GM19468 (cell line): ENCODE measurements at regions not wholly inside any gene's neighbourhood (a gene's known extent, or its start where the extent isn't known, plus 50 kb on each side); places are given as distances from the start of the nearest gene placed in this dataset.

Experiments
- ATAC-seq: cut with Tn5 transposase; IDR thresholded peaks from one replicate; pipeline ENCODE4 v1.9.1; 2021; ENCODE audit warnings: mild to moderate bottlenecking, moderate library complexity, moderate number of reproducible peaks; ENCODE audit not compliant: unreplicated experiment; ENCODE audit errors: extremely low read depth

DNA sequence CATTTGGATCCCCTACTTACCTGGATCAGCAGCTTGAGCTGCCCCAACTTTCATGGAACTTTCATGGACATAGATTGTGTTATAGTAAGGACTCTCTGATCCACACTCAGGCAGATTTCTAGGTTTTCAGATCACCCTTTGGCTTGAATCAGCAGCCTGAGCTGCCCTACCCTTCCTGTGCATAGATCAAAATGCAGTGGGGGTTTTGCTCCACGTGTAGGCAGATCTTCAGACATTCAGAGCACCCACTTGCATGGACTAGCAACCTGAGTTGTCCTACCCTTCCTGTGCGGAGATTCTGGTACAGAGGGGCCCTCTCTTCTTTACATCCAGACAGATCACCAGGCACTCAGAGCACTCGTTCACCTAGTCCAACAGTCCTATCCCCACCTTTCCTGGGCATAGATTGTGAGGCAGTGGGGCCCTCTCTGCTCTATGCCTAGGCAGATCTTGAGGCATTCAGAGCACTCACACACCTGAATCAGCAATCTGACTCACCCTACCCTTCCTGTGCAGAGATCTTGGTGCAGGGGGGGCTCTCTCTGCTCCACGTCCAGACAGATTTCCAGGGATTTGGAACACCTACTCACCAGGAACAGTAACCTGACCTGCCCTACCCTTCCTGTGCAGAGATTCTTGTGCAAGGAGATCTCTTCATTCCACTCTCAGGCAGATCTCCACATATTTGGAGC, 705.2 kb upstream of the NRSN1 start:
- no peak for ATAC-seq

DNA sequence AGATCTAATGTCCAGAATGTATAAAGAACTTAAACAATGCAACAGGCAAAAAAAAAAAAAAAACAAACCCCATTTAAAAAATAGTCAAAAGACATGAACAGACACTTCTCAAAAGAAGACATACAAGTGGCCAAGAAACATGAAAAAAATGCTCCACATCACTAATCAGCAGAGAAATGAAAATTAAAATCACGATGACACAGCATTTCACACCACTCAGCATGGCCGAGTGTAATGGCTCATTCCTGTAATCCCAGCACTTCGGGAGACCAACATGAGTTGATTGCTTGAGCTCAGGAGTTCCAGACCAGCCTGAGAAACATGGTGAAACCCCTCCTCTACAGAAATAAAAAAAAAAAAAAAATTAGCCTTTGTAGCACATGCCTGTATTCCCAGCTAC, 701.4 kb upstream of the NRSN1 start:
- no peak for ATAC-seq

DNA sequence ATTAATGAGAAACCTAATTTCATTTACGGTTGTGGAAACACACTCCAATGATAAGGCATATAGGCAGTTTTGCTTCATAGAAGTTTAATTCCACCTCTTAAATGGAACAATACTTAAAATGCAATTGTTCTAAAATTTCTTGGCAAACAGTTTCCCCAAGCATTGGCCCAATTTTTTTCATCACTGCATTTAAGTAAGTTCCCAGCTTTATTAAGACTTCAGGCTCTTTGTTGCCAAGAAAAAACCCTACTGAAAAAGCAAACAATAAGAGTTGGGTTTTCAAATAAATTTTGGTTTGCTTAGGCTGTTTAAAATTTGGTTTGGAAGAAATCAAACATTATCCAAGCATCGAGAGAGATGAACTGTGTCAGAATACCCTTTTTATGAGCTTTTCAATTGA, 690.9 kb upstream of the NRSN1 start:
- no peak for ATAC-seq

DNA sequence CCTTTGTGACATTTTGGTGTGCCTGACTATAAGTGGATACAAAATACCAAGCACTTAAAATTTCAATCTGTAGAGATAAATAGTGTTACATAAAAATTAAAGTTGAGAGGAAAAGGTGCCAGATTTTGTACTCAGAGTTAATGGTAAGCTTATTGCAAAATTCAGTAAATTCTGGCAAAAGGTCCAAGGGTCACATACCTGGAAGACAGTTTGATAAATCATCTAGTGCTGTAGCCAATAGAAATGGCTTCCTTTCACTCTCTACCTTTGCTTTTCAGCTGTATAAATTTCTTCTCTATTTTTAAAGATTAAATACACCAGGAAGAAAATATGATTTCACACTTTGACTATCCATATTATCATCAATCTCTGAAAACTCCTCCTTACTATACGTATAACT, 690.2 kb upstream of the NRSN1 start:
- ATAC-seq: no peak

DNA sequence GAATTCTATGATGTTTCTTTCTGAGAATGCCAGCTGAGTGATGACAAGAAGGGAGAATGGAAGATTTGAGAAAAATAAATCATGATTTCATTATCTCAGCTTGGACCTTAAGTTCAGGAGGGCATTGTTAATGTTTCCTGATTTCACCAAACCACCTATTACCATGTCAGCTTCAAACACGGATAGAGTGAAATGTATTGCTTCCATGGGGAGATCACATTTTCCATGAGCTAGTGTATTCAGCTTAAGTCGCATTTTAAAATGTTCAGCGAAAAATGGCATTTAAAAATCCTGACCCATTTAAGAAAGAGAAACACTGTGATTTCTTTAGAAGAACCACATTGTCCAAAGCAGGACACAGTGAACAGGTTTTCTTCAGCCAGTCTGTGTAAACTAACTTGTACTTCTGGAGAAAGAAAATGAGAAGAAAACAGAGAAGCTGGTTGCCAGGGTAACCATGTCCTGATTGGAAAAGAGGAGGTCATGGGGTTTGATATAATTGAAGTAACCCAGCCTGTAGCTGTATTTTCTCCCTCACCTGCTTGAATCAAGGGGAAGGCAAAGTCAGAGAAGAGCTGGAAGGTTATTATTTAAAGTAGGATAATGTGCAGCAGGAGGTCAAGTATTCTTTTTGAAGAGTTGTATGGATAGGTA, 684.1 kb upstream of the NRSN1 start:
- no peak for ATAC-seq

DNA sequence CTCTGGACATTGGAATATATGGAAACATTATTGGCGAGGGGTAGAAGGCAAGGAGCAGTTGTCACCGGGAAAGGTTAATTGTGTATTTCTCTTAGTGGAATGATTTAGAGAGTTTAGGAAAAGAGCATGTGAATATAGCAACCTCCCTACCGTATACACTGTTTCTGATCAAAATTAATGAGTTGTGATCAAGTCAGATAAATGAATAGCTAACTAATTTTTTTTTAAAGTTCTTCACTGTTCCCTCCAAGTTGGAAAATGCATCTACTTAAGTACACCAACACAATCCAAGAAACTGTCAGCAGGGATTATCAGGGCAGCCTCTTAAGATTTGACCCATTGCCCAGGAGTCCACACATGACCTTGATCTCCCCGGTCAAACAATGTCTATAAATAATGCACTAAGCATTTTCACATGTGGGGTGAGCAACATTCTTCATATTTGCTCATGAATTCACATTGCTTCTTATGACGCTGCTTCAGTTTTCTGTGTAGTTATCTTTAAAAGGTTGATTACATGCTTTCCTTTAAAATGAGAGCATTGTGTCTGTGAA, 680.8 kb upstream of the NRSN1 start:
- ATAC-seq: no peak

DNA sequence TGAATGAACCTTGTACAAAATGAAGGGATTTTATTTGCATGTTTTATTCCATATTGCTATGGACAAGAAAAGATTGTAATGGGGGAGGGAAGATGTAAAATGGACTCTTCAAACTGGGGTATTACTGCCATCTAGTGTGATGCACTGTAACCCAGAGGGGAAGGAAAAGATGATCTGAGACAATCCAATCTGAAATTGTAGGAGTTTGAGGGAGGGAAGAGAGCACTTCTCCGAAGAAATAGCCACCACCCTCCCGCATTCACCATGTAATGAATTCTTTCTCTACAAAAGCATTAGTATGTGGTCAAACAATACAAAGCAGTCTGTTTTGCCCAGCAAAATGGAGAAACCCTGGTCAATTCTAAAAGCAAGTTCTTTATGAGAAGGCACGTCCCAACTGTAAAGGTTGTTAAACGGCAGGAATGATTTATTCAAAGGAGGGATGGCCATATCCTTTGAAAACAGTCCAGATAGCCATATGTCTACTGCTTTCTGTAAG, 679.5 kb upstream of the NRSN1 start:
- ATAC-seq: no peak

DNA sequence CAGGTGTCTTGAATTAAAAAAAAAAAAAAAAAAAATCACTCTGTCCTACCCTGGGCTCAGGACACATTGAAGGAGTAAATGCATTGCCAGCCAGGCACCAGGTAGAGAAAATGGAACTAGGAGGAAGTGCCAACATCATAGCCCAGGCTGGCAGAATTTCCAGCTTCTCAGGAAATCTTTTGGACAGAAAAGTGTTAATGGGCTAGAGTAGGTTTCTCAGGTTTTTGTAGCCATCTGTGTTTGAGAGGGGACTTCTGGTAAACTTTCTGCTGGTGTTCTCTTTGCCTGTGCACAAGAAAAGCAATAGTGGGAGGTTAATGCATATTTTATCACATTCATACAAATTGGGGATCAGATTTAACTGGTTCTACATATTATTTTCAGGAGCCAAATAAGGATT, 678.3 kb upstream of the NRSN1 start:
- no peak for ATAC-seq

DNA sequence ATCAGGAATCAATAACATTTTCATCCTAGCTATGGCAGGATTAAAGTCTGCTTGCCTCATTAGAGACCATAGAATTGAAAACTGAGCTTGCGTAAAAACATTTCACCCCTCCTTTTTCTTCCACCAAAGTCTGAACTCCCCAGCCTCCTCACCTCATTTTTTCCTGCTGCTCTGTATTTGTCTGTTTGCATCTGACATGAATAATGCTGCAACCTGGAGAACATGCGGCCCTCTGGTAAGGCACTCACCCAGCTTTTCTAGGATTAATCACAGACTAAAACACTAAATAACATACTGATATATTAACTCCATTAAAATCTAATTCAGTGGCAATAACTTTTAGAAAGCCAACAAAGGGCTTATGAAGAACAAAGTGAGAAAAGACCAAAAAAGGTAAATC, 677.7 kb upstream of the NRSN1 start:
- no peak for ATAC-seq

DNA sequence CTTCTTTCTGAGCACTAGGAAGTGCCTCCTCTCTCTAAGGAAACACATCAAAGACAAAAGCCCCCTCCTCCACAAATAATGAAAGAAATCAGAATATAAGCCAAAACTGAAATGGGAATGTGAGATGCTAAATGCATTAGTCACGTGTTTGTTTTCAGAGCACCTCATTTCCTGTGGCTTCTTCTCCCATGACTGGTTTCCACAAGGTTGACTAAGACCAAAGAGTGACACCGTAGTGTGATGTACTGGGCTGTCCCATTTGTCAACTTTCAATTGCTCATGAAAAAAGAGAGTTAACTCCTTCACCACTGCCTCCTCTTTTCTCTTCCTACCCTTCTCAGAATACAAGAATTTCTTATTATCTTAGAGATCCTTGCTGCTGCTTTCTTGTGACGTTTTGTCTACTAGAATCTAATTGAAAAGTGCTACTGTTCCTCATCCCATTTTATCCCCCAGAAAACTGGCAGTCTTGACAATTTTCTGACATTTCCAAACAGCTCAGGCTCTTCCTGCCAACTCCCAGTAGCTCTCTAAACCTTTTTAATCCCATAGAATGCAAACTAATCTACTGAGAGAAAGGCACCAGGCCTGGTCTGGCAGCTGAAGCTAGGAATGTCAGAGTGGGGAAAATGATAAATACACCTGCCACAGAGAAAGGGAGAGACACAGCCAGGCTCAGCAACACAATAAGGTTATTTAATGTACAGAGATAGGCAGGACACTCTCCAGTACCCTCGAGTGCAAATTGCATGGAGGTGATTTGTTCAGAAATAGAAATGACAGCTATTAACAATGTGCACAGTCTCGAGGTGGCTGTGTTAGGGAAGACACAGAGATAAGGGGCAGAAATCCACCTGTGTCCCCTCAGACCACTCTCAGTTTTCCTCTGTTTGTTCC, 671.7 kb upstream of the NRSN1 start:
- ATAC-seq: no peak

DNA sequence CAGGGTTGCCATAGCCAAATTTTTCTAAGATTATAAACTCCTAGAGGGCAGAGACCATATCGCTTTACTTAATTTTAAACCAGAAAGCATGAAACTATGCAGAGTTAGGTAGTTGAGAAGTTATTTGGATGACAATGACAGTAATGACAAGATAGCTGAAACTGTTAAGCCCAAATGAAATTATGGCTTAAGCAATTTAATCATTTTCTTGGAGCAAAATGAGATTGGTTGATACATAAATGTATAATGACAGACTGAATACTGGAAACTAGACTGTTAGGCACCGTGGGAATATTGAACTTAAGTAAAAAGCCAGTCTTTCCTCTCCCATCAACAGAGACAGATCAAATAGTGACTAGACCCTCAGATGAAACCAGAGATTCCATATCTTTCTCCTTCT, 670.3 kb upstream of the NRSN1 start:
- no peak for ATAC-seq

DNA sequence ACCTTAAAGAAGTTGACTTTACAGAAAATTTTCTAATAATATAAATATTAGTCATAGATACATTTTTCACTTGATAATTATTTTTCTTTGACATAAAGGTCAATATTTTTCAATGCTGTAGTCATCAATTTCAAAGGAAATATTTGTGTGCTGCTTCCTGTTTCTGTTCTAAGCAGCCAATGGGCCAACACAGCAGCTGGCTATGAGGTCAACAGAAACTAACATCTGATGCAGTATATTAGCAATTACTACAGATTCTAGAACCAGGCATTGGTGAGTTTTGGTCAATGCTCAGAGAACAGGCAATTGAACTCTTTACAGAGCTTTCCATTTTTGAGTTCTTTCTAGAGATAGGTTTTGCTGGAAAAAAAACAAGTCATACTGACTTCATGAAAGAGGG, 669.6 kb upstream of the NRSN1 start:
- no peak for ATAC-seq

DNA sequence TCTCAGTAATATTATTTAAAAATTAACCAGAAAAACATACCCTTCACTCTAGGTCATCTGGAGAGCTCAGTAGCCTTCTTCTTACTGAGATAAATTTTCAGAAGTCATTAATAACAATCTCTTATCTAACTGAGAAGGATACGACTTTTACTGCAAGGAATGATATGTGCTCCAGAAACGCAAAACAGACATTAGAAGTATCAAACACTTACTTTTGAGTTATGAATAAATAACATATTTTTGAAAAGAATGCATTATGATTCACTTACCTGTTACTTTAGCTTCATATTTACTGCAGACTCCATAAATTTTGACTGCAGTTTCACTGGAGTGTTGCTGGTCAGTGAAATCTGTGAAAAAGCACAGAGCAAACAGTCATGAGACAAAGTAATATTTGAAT, 668.7 kb upstream of the NRSN1 start:
- no peak for ATAC-seq

DNA sequence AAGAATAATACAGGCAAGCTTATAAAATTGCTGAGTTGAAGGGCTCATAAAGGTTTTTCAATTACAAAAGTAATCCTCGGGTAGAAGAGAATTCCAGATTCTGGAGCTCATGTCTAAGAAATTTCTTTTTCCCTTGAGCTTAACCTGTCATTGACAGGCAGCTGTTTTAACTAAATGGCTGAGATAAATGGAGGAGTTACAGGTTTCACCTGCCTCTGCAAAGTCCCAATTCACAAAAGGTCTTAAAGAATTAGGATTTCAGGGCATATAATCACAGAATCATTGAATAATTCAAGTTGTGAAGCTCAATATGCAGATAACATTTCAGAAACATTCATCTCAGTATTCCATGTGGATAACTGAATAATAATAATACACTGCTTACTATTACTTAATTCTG, 660.1 kb upstream of the NRSN1 start:
- ATAC-seq: no peak

DNA sequence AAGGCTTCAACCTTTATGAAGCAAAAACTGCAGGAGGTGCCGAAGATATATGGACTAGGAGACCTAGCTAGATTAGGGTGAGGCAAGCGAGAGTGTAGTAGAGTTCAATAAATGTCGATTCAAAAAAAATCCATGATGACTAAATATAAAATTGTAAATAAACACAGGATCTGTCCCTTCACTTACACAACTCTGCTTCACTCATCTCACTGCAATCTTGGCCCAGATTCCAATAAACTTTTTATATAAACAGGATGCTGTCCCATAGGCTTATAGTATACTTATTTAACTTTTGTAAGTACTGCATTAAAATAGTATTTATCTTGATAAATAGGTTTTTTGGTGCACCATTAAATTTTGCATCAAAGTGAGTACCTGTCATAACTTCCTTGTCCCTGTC, 648.4 kb upstream of the NRSN1 start:
- no peak for ATAC-seq

DNA sequence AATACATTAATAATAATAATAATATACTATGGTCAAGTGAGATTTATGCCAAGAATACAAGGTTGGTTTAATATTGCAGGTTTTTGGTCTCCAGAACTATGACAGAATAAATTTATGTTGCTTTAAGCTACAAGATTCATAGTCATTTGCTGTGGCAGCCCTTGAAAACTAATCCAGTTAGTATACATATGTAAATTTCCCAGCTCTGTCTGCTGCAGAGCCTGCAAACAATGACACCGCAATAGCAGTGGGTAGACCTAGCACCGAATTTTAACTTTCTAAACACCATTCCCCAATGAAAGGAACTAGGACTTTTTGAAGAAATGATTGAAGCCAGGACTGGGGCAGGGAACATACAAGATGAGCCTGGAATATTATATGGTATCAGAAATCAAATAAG, 647.7 kb upstream of the NRSN1 start:
- ATAC-seq: no peak

DNA sequence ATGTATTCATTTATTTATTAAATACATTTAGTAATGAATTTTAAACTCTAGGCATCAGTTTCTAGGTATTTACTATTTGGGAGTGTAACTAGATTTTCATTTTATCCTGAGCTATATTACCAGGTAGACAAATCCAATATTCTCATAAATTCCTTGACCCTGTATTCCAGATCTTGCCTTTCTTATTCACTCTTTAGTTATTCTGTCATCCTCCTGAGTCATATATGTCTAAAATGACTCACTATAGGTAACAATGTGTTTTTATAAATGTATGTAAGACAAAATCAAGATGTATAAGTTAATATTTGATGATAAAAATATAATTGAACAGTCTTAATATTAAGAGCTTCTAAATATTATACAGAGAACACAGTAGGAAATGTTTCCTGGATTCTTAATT, 642.1 kb upstream of the NRSN1 start:
- no peak for ATAC-seq

DNA sequence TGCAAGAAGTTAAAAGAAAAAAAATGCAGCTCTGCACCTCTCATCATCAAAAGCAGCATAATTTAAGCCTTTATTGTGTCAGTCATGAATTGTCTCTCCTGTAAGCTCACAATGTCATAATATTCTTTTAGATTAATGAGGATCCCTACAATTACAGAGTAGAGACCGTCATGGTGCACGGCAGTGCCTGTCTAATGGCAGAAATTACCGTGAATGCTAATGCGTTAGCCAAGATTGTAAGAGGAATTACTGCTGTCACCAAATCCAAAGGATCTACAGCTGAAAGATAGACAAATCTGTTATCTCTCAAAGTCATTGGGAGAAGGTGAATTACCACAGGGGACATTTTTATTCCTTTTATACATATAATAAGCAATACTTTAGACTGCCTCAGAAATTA, 631.6 kb upstream of the NRSN1 start:
- no peak for ATAC-seq

DNA sequence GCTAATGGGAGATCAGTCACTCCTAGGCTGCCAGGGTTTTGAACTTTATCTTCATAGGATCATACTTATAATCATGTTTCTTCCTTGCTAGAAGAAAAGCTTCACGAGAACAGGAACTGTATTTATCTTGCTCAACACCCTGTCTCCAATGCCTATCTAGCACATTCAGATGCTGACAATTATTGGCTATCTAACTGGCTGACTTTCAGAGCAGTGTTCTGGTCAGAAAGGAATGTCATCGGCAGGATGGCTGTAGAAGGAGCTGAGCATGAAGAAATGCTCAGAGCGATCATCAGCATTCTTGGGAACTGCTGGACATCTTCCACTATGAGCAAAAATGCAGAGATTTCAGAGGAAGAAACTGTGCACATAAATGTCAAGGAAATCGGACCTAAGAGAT, 628.0 kb upstream of the NRSN1 start:
- ATAC-seq: no peak

DNA sequence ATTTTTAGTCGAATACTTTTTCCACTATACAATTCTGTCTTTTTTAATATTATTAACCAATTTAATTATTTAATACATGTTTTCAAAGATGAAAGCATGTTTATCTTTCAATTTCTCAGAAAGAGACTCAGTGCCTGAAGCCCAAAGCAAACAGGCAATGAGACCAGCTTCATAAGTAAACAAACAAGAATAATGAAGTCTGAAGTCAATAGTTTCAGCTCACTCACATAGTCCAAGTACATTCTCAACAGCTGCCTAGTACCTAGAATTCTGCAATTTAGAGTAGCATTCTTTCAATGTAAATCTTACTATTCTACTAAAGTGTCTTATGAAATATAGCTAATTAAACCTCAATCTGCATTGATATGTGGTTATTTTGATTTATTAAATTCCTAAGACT, 626.5 kb upstream of the NRSN1 start:
- ATAC-seq: no peak

DNA sequence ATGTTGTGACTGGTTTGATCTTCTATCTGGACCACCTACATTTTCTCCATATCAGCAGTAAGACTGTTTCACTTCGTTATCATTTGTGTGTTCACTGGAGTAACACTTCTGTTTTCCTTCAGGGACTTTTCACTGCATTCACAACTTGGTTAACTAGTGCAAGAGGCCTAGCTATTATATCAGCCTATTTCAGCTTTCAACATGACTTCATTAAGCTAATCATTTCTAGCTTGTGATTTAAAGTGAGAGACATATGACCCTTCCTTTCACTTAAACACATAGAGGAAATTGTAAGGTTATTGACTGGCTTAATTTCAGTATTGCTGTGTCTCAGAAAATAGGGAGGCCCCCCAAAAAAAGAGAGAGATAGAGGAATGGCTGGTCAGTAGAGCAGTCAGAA, 622.8 kb upstream of the NRSN1 start:
- ATAC-seq: no peak
